ENCODE measurements at regions not wholly inside any gene's neighbourhood (a gene's known extent, or its start where the extent isn't known, plus 50 kb on each side); places are given as distances from the start of the nearest gene placed in this dataset.
"Not testable (repeated sequence)": the region's sequence is repeated elsewhere in the genome, so short reads cannot be mapped to it uniquely, and the experiment has no call there.

DNA sequence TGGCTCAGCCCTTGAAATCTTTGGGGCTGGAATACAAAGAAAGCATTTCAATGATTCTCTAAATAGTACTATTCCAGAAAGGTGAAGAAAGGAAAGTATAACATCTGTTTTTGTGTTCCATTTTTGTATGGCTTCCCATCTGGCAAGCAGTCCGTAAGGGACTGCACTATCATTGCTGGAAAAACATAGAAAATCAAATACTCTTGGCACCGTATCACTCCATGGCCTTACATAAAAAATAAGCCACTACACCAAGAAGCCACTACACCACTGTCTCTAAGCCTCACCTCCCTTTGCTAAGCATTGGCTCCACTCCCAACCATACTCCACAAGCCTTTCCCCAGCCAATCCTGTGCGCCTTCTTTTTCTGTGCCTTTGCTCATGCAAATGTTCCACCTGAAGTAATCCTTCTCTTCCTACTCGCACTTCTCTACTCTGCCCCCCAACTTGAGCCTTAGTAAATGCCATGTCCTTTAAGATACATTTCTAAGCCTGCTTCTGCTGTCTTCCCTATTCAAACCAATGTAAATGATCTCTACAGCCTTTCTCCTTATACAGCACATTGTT is 454.6 kb upstream of the TUSC1 start:
- no peak for DNase-seq (ENCODE audit: low read depth in 4 of 4, low spot score in 2 of 4)

DNA sequence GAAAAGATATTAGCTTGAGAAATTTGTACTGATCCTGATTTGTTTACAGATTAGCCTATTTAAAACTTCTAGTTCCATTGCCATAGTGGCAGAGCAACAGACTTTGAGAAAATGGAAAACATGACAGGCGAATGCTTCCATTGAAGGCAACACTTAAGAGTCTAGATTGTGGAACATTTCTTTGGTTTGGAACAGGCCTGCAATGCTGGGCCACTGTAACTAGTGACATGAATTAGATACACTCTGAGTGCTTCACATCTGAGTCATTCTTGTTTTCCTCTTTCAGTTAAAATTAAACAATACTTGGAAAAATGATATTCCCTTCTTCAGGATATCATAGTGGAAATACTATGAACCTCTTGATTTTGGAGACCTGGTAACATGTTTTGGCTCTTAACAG is 453.6 kb upstream of the TUSC1 start:
- DNase-seq (ENCODE audit: low read depth in 4 of 4, low spot score in 2 of 4), result no peak

DNA sequence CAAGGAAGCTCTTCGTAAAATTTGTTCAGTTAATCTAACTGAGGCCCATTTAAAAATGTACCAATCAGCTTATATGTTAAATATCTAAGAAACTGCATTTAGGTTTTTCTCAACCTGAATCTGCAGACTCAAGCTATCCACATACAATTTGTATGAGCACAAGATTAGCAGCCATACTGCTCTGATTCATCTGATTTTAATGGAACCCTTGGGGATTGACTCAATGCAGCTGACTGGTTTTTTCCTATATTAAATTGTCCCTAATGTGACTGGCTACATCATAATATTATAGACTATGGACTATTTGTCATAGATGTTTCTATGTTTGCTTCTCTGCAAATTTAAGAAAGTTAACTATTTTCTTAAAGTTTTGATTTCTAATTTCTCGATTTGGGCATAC is 451.0 kb upstream of the TUSC1 start:
- DNase-seq (ENCODE audit: low read depth in 4 of 4, low spot score in 2 of 4), result no peak

DNA sequence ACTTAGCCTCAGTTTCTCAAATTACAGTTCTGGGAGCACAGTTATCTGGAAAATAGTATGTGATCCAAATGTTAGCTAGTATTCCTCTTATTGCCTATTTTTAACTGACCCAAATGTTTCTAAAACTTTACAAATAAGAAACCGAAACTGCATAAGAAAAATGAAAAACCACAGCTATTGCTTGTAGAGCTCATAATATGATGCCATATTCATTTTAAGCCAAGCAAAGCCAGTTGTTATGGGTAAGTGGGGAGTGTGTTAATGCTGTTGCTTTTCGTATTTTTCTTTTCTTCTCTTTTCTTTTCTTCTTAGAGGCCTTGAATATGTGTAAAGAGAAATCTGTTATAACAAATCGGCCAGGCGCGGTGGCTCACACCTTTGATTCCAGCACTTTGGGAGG is 447.4 kb upstream of the TUSC1 start:
- no peak for DNase-seq (ENCODE audit: low read depth in 4 of 4, low spot score in 2 of 4)

DNA sequence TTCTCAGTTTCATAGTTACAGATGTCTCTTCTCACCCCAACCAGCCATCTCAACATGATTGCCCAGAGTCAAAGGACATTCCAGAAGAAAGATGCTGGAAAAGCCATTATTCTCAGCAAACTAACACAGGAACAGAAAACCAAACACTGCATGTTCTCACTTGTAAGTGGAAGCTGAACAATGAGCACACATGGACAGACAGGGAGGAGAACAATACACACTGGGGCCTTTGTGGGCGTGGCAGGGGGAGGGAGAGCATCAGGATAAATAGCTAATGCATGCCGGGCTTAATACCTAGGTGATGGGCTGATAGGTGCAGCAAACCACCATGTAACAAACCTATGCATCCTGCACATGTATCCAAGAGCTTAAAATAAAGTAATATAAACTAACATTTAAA is 437.8 kb upstream of the TUSC1 start:
- DNase-seq (ENCODE audit: low read depth in 4 of 4, low spot score in 2 of 4), result not testable (repeated sequence)

DNA sequence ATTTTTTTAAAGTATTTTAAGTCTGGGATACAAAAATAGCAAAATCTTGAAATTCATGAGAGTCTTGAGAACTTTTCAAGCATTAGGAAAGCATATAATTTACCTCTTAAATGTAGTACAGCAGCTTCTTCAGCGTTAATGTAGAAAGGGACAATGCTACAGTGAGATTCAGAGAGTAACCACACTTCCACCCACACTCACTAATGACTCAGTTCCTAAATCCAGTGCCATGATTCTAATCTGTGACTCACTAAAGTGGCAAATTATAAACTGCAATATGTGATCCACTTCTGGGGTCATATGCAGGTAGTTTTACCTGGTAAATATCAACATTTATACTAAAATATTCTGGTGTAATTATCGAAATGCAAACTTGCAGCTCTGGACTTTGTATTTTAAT is 434.5 kb upstream of the TUSC1 start:
- no peak for DNase-seq (ENCODE audit: low read depth in 4 of 4, low spot score in 2 of 4)

DNA sequence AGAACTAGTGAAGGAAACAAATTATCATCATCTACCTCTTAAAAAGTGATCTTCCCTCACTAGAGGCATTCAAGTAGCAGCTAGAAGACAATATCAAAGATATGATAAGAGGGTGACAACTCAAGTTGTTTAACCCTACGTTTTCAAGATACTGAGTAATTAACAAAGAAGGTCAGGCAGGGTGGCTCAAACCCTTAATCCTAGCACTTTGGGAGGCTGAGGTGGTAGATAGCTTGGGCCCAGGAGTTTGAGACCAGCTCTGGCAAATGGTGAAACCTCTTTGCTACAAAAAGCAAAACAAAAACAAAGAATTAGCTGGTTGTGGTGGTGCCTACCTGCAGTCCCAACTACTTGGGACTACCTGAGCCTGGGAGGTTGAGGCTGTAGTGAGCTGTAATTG is 408.2 kb upstream of the TUSC1 start:
- no peak for DNase-seq (ENCODE audit: low read depth in 4 of 4, low spot score in 2 of 4)

DNA sequence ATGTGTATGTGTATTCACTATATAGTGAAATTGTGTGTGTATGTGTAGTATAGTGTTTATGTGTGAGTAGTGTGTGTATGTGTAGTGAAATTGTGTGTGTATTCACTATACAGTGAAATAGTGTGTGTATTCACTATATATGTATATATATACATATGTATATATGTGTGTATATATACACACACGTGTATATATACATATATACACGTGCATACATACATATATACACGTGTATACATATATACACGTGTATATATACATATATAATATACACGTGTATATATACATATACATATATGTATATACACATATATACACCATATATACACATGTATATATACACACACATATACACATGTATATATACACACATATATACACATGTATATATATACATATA is 403.6 kb upstream of the TUSC1 start:
- DNase-seq (ENCODE audit: low read depth in 4 of 4, low spot score in 2 of 4), result no peak

DNA sequence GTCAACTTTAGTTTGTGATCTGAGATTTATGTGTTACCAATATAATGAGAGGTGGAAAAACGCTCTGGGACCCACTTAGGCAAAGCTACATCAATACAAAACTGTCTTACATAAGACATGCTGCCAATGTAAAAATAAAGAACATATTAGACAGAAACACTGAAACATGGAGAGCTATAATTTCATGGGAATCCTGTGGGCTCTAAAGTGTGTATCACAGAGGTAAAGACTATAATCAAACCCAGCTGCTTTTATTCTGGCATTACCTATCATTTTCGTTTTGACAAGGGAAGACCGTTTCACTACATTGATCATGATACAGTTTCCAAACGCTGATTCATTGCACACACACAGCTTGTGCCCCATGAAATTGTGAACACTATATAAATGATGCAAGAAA is 400.5 kb upstream of the TUSC1 start:
- no peak for DNase-seq (ENCODE audit: low read depth in 4 of 4, low spot score in 2 of 4)

DNA sequence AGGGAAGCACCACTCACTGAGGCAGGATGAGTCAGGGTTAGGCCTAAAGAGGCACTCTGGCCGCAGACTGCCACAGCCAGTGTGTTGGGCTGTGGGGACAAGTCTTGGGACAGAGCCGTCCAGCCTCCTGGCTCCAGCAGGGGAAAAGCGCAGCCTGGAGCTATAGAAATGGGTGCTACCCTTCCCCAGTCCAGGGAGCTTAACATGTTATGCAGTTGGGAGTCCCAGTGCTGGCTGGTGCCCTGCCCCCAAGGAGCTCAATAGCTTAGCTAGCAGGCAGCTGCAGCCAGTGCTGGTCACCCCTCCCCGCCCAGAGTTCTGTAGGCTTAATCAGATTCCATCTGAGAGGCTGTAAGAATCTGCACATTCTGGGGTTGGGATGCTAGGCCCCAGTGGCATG is 399.6 kb upstream of the TUSC1 start:
- no peak for DNase-seq (ENCODE audit: low read depth in 4 of 4, low spot score in 2 of 4)

DNA sequence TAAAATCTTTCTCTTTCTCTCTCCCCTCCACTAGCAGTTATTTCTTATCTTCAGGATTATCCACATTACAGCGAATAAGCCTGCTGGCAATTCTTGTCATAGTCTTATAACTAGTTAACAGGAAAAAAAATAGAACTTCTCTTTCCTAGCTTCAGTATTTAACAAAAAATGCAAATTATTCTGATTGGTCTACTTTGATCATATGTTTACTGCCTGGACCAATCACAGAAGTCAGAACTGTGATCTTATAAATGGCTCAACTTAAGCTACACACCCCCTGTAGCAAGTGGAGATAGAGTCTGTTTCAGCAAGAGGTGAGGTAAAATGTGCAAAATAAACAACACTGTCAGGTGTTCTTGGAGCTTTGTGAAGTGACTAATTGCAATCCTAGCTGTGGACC is 389.4 kb upstream of the TUSC1 start:
- DNase-seq (ENCODE audit: low read depth in 4 of 4, low spot score in 2 of 4), result no peak

DNA sequence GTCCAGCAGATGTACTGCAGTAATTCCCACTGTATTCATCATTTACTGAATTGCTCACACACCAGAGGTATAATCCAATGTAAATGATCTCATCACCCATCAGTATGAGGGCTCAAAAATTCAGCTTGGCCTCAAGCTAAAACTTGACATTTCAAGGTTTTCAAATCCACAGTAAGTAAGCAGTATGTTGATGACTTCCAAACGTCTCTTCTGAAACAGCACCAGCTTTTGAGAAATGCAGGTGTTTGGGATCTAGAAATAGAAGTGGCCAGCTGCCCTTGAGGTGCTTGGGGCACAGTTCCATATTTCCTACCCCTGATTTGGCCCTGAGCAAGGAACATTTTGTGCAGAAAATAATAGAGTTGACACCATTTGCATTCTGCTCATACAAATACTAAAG is 388.0 kb upstream of the TUSC1 start:
- no peak for DNase-seq (ENCODE audit: low read depth in 4 of 4, low spot score in 2 of 4)

DNA sequence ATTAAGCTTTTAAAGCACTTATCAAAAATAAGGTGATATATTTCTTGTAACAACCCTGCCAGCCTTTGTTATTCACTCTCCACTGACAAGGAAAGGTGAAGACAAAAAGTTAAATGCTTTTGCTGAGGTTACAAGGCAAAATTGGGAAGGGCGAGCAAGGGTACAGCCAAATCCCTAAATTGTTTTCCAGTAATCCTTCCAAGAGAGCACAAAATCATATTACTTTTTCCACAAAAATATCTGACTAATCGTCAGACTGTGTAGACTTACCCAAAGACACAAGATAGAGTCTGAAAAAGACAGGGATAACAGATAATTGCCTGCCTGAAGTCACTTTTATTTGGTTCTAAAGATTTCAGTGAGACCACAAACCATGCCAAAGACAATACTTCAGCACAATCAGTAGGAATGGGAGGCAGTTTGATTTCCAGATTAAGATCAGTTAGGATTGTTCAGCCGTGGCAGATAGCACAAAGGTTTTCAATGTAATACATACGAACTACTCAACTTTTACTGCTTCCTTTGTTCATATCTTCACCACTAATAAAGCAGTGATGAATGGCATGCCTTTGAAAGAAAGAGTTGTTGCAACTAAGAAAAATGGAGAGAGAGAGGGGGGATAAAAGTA is 383.8 kb upstream of the TUSC1 start:
- DNase-seq (ENCODE audit: low read depth in 4 of 4, low spot score in 2 of 4), result no peak

DNA sequence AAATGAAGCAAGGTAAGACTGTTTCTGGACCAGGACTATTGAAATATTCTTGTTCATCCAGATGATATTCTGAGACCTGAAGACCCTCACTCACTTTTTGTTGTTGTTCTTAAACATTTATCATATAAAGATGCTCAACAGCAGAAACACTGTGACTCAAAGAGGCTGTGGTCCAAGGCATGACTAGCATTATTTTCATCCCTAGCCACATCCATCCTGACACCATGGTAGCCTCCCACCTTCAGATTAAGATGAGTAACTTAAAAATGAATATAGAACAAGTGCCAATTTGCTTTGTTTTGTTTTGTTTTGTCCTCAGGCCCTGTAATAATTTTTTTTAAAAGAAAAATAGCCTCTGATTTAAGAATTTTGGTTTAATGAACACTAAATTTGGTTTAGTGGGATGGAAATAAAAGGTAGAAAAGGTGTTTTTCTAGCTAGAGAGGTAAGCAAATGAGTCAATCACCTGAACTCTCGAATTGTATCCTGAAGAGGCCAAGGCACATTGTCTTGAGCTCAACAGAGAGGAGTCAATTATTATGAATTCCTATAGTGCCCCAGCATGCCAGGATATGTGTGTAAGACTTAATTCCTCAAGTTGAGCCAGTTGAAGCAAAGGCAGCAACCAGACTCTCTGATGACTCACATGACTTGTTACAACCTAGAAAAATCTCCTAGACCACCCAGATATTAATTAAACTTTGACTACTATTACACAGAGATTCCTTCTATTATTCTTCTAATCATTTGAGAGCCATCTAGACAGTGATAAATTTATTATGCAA is 380.1 kb upstream of the TUSC1 start:
- no peak for DNase-seq (ENCODE audit: low read depth in 4 of 4, low spot score in 2 of 4)

DNA sequence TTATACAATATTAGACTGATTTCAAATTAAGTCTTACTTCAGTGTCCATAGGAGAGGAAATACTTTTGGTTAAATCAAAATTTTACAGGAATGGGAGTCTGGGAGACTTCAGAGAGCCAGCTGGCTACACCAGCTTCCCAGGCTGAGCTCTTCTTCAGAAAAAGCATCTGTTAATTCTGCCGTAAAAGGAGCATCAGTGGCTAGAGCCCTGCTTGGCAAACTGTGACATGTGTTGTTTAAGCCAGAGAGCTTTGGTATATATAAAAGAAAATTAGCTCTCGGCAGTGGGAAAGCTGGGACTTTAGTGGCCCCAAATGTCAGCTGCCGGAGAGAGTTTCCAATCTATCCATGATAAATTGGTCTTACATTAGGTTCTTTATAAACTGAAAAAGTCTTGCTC is 378.8 kb upstream of the TUSC1 start:
- DNase-seq (ENCODE audit: low read depth in 4 of 4, low spot score in 2 of 4), result no peak

DNA sequence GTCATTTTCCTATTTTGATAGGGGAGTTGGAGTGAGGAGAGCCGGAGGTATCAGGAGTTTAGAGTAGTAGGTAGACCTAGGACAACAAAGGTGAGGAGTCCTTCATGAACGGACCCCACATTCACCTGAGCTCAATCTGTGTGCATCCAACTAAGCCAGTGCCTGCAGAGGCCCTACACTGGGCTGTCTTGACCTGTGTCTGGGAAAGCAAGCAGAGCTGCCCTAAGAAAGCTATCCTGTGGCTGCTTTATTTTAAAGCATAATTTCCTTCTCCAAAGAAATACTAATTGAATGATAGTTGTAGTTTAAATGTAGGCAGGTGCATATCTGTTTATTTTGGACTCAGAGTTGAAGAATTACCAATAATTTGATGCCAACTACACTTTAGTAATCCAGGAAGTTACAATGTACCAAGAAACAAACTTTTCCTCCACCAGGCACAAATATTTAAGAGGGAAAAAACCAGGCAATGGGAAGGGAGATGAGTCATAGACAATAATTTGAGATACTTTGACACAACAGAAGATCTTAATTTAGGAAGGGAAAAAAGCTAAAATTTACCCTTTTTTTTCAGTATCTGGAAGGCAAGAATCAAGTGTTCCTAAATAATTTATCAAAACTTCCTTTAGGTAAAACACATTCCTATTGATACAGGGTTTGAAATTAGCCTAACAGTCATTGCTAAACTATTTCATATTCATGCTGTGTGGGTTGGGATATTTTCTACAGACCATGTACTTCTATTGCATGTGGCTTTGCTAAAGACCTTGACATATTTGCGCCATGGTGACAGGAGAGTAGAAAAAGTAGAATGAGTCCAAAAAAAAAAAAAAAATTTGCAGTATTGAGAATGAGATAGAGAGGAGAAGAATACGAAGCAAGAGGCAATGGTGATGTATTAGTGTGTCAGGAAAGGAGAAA is 376.6 kb upstream of the TUSC1 start:
- DNase-seq (ENCODE audit: low read depth in 4 of 4, low spot score in 2 of 4), result no peak

DNA sequence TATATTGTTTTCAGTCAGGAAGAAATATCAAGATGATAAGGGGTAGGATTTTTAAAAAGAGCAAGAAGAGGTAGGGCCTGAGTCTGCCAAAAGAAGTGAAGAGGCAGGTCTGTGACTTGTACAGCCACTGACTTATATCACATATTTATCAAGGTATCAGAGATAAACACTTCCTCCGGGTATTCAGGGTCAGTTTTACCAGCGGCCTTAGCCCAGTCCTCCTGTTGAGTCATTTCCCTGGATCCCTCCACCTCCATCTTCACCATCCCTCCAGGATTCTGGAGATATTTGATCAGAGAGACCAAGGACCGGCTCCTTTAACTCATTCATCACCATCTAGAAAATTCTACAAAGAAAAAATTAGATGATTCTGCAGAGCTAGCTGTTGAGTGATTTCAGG is 375.7 kb upstream of the TUSC1 start:
- no peak for DNase-seq (ENCODE audit: low read depth in 4 of 4, low spot score in 2 of 4)

DNA sequence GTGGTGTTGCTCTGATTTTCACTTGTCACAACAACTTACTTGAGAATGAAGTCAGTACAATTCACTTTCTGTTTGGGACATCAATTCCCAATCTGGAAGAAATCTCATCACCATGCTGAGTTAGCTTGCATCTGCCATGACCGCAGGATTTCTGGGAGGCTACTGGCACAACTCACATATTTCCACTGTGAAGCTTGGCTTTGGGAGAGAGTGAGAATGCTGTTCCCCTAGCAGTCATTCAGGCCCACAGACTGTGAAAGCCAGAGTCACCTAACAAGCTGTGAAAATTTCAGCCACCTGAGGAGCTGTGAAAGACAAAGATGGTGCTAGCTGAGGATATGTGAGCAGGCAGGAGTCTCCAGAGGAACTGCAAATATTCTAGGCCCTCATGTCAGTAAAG is 365.2 kb upstream of the TUSC1 start:
- no peak for DNase-seq (ENCODE audit: low read depth in 4 of 4, low spot score in 2 of 4)

DNA sequence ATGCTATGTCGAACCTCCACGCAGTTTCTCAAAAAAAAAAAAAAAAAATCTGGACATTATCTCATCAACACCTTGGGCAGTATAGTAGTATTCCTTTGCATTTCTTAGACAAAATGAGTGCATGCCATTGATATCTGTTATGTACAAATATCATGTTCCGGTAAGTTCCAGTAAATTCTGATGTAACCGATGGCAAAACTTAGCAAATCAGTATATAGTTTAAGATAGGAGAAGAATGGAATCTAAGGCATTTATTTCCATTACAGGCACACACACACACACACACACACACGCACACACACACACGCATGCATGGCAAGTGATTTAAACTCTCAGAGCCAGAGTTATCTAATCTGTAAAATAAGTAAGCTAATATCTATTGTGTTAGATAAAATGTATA is 356.5 kb upstream of the TUSC1 start:
- no peak for DNase-seq (ENCODE audit: low read depth in 4 of 4, low spot score in 2 of 4)

DNA sequence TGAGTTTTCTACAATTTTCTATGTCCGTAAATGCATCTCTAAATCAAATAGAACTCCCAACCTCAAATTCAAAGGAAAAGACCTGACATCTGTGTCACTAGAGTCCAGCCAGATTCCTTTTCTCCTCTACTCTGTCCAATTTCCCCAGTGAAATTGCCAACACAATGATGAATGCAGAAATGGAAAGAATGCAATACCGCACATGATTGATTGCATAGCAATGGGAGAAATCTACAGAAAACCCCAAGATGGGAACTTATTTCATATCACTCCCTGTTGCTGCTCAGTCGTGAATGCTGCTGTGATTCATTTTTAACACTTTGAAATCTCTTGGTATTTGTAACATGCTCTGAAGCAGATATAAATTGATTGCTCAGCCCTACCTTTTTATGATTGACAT is 355.1 kb upstream of the TUSC1 start:
- DNase-seq (ENCODE audit: low read depth in 4 of 4, low spot score in 2 of 4), result no peak

DNA sequence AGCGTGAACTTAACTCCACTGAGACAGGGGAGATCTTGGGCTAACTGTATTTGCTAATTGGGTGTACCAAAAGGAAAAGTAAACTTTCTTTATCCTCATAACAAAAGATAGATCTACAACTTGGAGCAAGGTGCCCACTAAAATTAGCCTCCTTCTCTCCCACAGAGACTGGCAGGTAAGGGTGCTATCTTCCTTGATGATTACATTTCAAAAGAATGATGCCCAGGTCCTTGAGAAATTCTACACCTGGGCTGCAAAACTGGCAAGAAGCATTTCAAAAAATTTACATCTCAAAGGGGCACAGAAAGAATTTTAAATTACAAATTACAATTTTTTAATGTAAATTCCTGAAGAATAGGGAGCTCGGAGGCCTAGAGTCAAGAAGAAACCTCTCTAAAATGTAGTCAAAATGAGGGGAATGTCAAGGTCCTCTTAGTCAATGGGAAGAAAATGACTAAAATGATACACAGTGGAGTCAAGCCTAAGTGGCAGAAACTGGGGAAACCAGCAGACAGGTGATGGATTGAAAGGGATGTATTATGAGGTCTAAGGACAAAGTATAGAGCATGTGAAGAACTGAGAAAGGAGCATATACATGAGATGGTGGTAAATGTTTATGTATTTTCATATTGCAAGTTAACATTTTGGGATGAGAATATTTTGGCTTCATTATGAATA is 348.3 kb upstream of the TUSC1 start:
- DNase-seq (ENCODE audit: low read depth in 4 of 4, low spot score in 2 of 4), result no peak

Measured in left renal cortex interstitium (tissue), 4 donors.